Neural cell (in vitro differentiated cells): ENCODE measurements at regions not wholly inside any gene's neighbourhood (a gene's known extent, or its start where the extent isn't known, plus 50 kb on each side); places are given as distances from the start of the nearest gene placed in this dataset.

Experiments
- H2AFZ ChIP-seq: fragments of 200-600, 300-800 bp; sonication (generic), shearing (Covaris generic); 2 replicates; pipeline ENCODE4 v1.6.0; 2014; ENCODE audit warnings: low read depth, mild to moderate bottlenecking, antibody characterized with exemption, low read length, moderate library complexity
- H3F3A ChIP-seq: fragments of 200-600 bp; shearing (Covaris generic); 2 replicates; pipeline ENCODE4 v1.6.1; 2016; ENCODE audit warnings: mild to moderate bottlenecking, moderate library complexity, mixed read lengths, antibody characterized with exemption, low read length; ENCODE audit not compliant: insufficient read depth, poor library complexity, severe bottlenecking
- H3K27ac ChIP-seq: fragments of 200-600, 300-800 bp; sonication (generic), shearing (Covaris generic); 2 replicates; pipeline ENCODE4 v1.5.1; 2014; ENCODE audit warnings: mild to moderate bottlenecking, low read length, moderate library complexity
- H3K27me3 ChIP-seq: fragments of 300-800, 200-600 bp; sonication (generic), shearing (Covaris generic); 2 replicates; pipeline ENCODE4 v1.6.0; 2014; ENCODE audit warnings: mild to moderate bottlenecking, low read depth, low read length, moderate library complexity; ENCODE audit not compliant: insufficient read depth
- H3K36me3 ChIP-seq: fragments of 300-800, 200-600 bp; sonication (generic), shearing (Covaris generic); 2 replicates; pipeline ENCODE4 v1.5.1; 2014; ENCODE audit warnings: mild to moderate bottlenecking, antibody characterized with exemption, low read length, moderate library complexity; ENCODE audit not compliant: insufficient read depth
- H3K4me2 ChIP-seq: fragments of 300-800, 200-600 bp; sonication (generic), shearing (Covaris generic); 2 replicates; pipeline ENCODE4 v1.6.0; 2014; ENCODE audit warnings: mild to moderate bottlenecking, low read length
- H3K4me3 ChIP-seq: fragments of 300-800, 200-600 bp; sonication (generic), shearing (Covaris generic); 2 replicates; pipeline ENCODE4 v1.5.1; 2014; ENCODE audit warnings: mild to moderate bottlenecking, low read length, moderate library complexity
- H3K79me2 ChIP-seq: fragments of 200-600 bp; shearing (Covaris generic); replicated peaks from 2 replicates; pipeline ENCODE4 v1.6.0; 2014; ENCODE audit warnings: mild to moderate bottlenecking, low read length, moderate library complexity; ENCODE audit not compliant: insufficient read depth
- H3K9ac ChIP-seq: fragments of 300-800, 200-600 bp; sonication (generic), shearing (Covaris generic); 2 replicates; pipeline ENCODE4 v1.6.1; 2016; ENCODE audit warnings: mild to moderate bottlenecking, low read length, mixed read lengths
- H3K9me2 ChIP-seq: fragments of 200-600 bp; shearing (Covaris generic); 2 replicates; pipeline ENCODE4 v1.6.1; 2016; ENCODE audit warnings: mild to moderate bottlenecking, low read length, mixed read lengths; ENCODE audit not compliant: insufficient read depth
- H3K9me3 ChIP-seq: fragments of 200-600, 300-800 bp; sonication (generic), shearing (Covaris generic); 2 replicates; pipeline ENCODE4 v1.6.1; 2016; ENCODE audit warnings: mild to moderate bottlenecking, mixed run types, low read length, moderate library complexity, mixed read lengths
- H4K20me1 ChIP-seq: fragments of 200-600 bp; shearing (Covaris generic); 2 replicates; pipeline ENCODE4 v1.6.1; 2016; ENCODE audit warnings: mild to moderate bottlenecking, mixed run types; ENCODE audit not compliant: insufficient read depth
- CTCF ChIP-seq: fragments of 450-650 bp; IDR thresholded peaks from 2 replicates; pipeline ENCODE4 v1.5.1; 2014; ENCODE audit warnings: antibody characterized with exemption, mild to moderate bottlenecking, moderate library complexity; ENCODE audit not compliant: poor library complexity, severe bottlenecking
- EP300 ChIP-seq: fragments of 450-650 bp; conservative IDR thresholded peaks from 2 replicates; pipeline ENCODE4 v1.6.1; 2014; ENCODE audit warnings: antibody characterized with exemption, mild to moderate bottlenecking, moderate library complexity; ENCODE audit not compliant: poor library complexity, severe bottlenecking
- EZH2 ChIP-seq: fragments of 200-600, 300-800 bp; shearing (Covaris generic), sonication (generic); IDR thresholded peaks from 2 replicates; pipeline ENCODE4 v1.6.1; 2014; ENCODE audit warnings: antibody characterized with exemption, low read length, borderline replicate concordance, mild to moderate bottlenecking; ENCODE audit not compliant: insufficient read depth, poor library complexity, severe bottlenecking
- MXI1 ChIP-seq: fragments of 450-650 bp; conservative IDR thresholded peaks from 2 replicates; pipeline ENCODE4 v1.6.1; 2014; ENCODE audit warnings: antibody characterized with exemption, mild to moderate bottlenecking; ENCODE audit not compliant: poor library complexity, severe bottlenecking
- POLR2AphosphoS5 ChIP-seq: IDR thresholded peaks from 2 replicates; pipeline ENCODE4 v1.6.1; 2012
- RAD21 ChIP-seq: fragments of 450-650 bp; conservative IDR thresholded peaks from 2 replicates; pipeline ENCODE4 v1.6.1; 2014; ENCODE audit warnings: antibody characterized with exemption, mild to moderate bottlenecking, moderate library complexity
- REST ChIP-seq: IDR thresholded peaks from 2 replicates; pipeline ENCODE4 v1.6.1; 2012; ENCODE audit warnings: borderline replicate concordance
- SMC3 ChIP-seq: fragments of 450-650 bp; conservative IDR thresholded peaks from 2 replicates; pipeline ENCODE4 v1.6.1; 2014; ENCODE audit warnings: antibody characterized with exemption, mild to moderate bottlenecking, moderate library complexity; ENCODE audit not compliant: poor library complexity
- TAF1 ChIP-seq: IDR thresholded peaks from 2 replicates; pipeline ENCODE4 v1.6.1; 2012; ENCODE audit warnings: low read depth

GRCh38 chr11:86174101-86175046, 70.2 kb upstream of the EED start:
- H3K9ac ChIP-seq = no peak overlapping the region
- H2AFZ ChIP-seq = no peak overlapping the region

More at GRCh38 chr11:86174101-86175046, 70.2 kb upstream of the EED start:
- Histone ChIP-seq H3K27me3 (no peaks in the 10 kb centered on the region), H3K9me3 (no peaks in the 10 kb centered on the region), H3K4me2 (no peak overlapping the region), H3K27ac (no peak overlapping the region), H3K36me3 (no peaks in the 10 kb centered on the region), H3K9me2 (no peaks in the 10 kb centered on the region), H3K4me3 (no peak overlapping the region), H3K79me2 (no peaks in the 10 kb centered on the region), H3F3A (no peaks in the 10 kb centered on the region), H4K20me1 (no peaks in the 10 kb centered on the region)
- no peak for TF ChIP-seq MXI1
- TF ChIP-seq TAF1 = no peak
- no peak for TF ChIP-seq POLR2AphosphoS5
- no peak for TF ChIP-seq EP300
- no peak for TF ChIP-seq RAD21
- TF ChIP-seq EZH2 = no peak
- TF ChIP-seq CTCF = no peak
- TF ChIP-seq SMC3 = no peak
- TF ChIP-seq REST = no peak
